ENCODE measurements at regions not wholly inside any gene's neighbourhood (a gene's known extent, or its start where the extent isn't known, plus 50 kb on each side); places are given as distances from the start of the nearest gene placed in this dataset.

GRCh38 chr9:89715318-89715858, 110.6 kb downstream of the GADD45G start:
- DNase-seq (ENCODE audit: low read depth, low spot score), result no peak
- Histone ChIP-seq H3K9ac (ENCODE audit: low read length) (no peak overlapping the region), H4K20me1 (ENCODE audit: insufficient read depth) (no peaks in the 10 kb centered on the region), H3K79me2 (ENCODE audit: insufficient read depth, low read length) (no peaks in the 10 kb centered on the region), H3K9me2 (ENCODE audit: insufficient read depth) (no peaks in the 10 kb centered on the region), H3K27ac (ENCODE audit: low read depth, low read length) (no peak overlapping the region), H3K4me3 (replicated peaks in 1 of 2; ENCODE audit: low read depth in 1 of 2, low read length in 2 of 2) (no peak overlapping the region), H2AFZ (ENCODE audit: low read depth, low read length, poor library complexity, severe bottlenecking) (no peak overlapping the region), H3K4me2 (ENCODE audit: low read length) (no peak overlapping the region), H3K27me3 (ENCODE audit: insufficient read depth, low read length) (peaks cover 6% of the 10 kb centered on the region; the same call in 1 of the 2 replicates), H3K4me1 (ENCODE audit: control insufficient read depth in 1 of 2, insufficient read depth in 2 of 2, low read length in 2 of 2) (0 out of 4 replicates have a peak, but pooled peaks cover 0 to 3% of the 10 kb centered on the region in 2 experiments), H3K9me3 (ENCODE audit: control insufficient read depth in 1 of 2, insufficient read depth in 1 of 2, low read depth in 1 of 2, low read length in 2 of 2) (no peaks in the 10 kb centered on the region), H3K36me3 (ENCODE audit: control insufficient read depth in 1 of 2, insufficient read depth in 2 of 2, low read length in 2 of 2) (no peaks in the 10 kb centered on the region)
- no peak for TF ChIP-seq EZH2 (IDR thresholded peaks at IDR 0.05)
- TF ChIP-seq ELF1 (IDR thresholded peaks at IDR 0.05; ENCODE audit: borderline replicate concordance, low read depth), result no peak
- TF ChIP-seq CBX3 (IDR thresholded peaks at IDR 0.05; ENCODE audit: low read depth), result no peak
- no peak for TF ChIP-seq ZFX (IDR thresholded peaks at IDR 0.05)
- no peak for TF ChIP-seq EGR1 (IDR thresholded peaks at IDR 0.05; ENCODE audit: low read depth)
- TF ChIP-seq FOSL1 (IDR thresholded peaks at IDR 0.05; ENCODE audit: low read depth), result no peak
- no peak for TF ChIP-seq EZH2phosphoT487 (IDR thresholded peaks at IDR 0.05; ENCODE audit: borderline replicate concordance)
- no peak for TF ChIP-seq REST (IDR thresholded peaks at IDR 0.05; ENCODE audit: low read depth)
- POLR2A ChIA-PET, result no interaction called here
- RAD21 ChIA-PET (ENCODE audit: low non-redundant PET in 1 of 2, low total read pairs in 2 of 2, uncharacterized antibody in 2 of 2, unreplicated experiment in 2 of 2), result no interaction called here
- BruUV-seq (replicated peaks), result no TSS peak
- CTCF ChIA-PET, result no interaction called here
- ATAC-seq, result no peak
- intact Hi-C loops (cut with micrococcal nuclease), result no loop called here
